Neural progenitor cell (in vitro differentiated cells): ENCODE measurements at regions not wholly inside any gene's neighbourhood (a gene's known extent, or its start where the extent isn't known, plus 50 kb on each side); places are given as distances from the start of the nearest gene placed in this dataset.

Source experiments
- DNase-seq: peaks from one replicate; pipeline ENCODE4 v3.0.0-alpha.2; 2016; ENCODE audit warnings: low spot score
- H2AFZ ChIP-seq: fragments of 200-600 bp; sonication (generic); replicated peaks from 2 replicates; pipeline ENCODE4 v1.6.1; 2016; ENCODE audit warnings: antibody characterized with exemption
- H3F3A ChIP-seq: fragments of 200-600 bp; sonication (generic); 2 replicates; pipeline ENCODE4 v1.6.1; 2016; ENCODE audit warnings: antibody characterized with exemption, low read depth
- H3K27ac ChIP-seq: fragments of 200-600 bp; sonication (generic); 2 replicates; pipeline ENCODE4 v1.5.1; 2016; ENCODE audit warnings: mild to moderate bottlenecking
- H3K27me3 ChIP-seq: fragments of 200-600 bp; sonication (generic); 2 replicates; pipeline ENCODE4 v1.6.1; 2016; ENCODE audit warnings: mild to moderate bottlenecking, moderate library complexity
- H3K36me3 ChIP-seq: fragments of 200-600 bp; sonication (generic); 2 replicates; pipeline ENCODE4 v1.5.1; 2016
- H3K4me1 ChIP-seq: fragments of 200-600 bp; sonication (generic); 2 replicates; pipeline ENCODE4 v1.6.1; 2016; ENCODE audit warnings: mixed run types
- H3K4me2 ChIP-seq: fragments of 200-600 bp; sonication (generic); 2 replicates; pipeline ENCODE4 v1.6.1; 2016
- H3K4me3 ChIP-seq: fragments of 200-600 bp; sonication (generic); 2 replicates; pipeline ENCODE4 v1.5.1; 2016
- H3K79me2 ChIP-seq: fragments of 200-600 bp; sonication (generic); 2 replicates; pipeline ENCODE4 v1.6.1; 2016; ENCODE audit warnings: low read depth
- H3K9ac ChIP-seq: fragments of 200-600 bp; sonication (generic); 2 replicates; pipeline ENCODE4 v1.6.1; 2016
- H3K9me3 ChIP-seq: fragments of 200-600 bp; sonication (generic); 2 replicates; pipeline ENCODE4 v1.5.1; 2016; ENCODE audit warnings: low read depth
- H4K20me1 ChIP-seq: fragments of 200-600 bp; sonication (generic); 2 replicates; pipeline ENCODE4 v1.6.1; 2016; ENCODE audit warnings: low read depth
- H3K27ac Mint-ChIP-seq: 3 replicates; pipeline ENCODE4 v1.8.0; 2021; ENCODE audit warnings: mixed read lengths
- H3K27me3 Mint-ChIP-seq: 2 replicates; pipeline ENCODE4 v1.8.0; 2022; ENCODE audit warnings: low read depth, mild to moderate bottlenecking, inconsistent platforms, moderate library complexity, mixed read lengths; ENCODE audit not compliant: insufficient read depth
- H3K36me3 Mint-ChIP-seq: 3 replicates; pipeline ENCODE4 v1.8.0; 2021; ENCODE audit warnings: mixed read lengths
- H3K4me1 Mint-ChIP-seq: 3 replicates; pipeline ENCODE4 v1.8.0; 2021; ENCODE audit warnings: mixed read lengths
- H3K4me3 Mint-ChIP-seq: 3 replicates; pipeline ENCODE4 v1.8.0; 2021; ENCODE audit warnings: mild to moderate bottlenecking, moderate library complexity, mixed read lengths
- H3K9me3 Mint-ChIP-seq: 3 replicates; pipeline ENCODE4 v1.8.0; 2020; ENCODE audit warnings: mixed read lengths
- CTCF ChIP-seq: fragments of 200-600 bp; sonication (generic); IDR thresholded peaks from 2 replicates; pipeline ENCODE4 v1.5.1; 2017; ENCODE audit warnings: antibody characterized with exemption, mild to moderate bottlenecking
- EZH2 ChIP-seq: fragments of 200-600 bp; sonication (generic); IDR thresholded peaks from 2 replicates; pipeline ENCODE4 v1.6.1; 2017; ENCODE audit warnings: antibody characterized with exemption, mild to moderate bottlenecking, moderate library complexity
- EZH2phosphoT487 ChIP-seq: fragments of 200-600 bp; sonication (generic); IDR thresholded peaks from 2 replicates; pipeline ENCODE4 v1.6.1; 2017; ENCODE audit warnings: antibody characterized with exemption

- no peaks in the 10 kb centered on the region for H3K4me1 Mint-ChIP-seq
- DNase-seq = no peak
- H3K9ac ChIP-seq = no peak overlapping the region
- H3K27ac ChIP-seq = no peak overlapping the region
- no peak overlapping the region for H3K4me2 ChIP-seq
- no peaks in the 10 kb centered on the region for H3K36me3 Mint-ChIP-seq
- H3K27me3 ChIP-seq = no peaks in the 10 kb centered on the region
- H3K27ac Mint-ChIP-seq = no peak overlapping the region
- H3K4me3 Mint-ChIP-seq = no peak overlapping the region
- no peak overlapping the region for H3K4me3 ChIP-seq
- no peak overlapping the region for H2AFZ ChIP-seq
- no peaks in the 10 kb centered on the region for H3K36me3 ChIP-seq
- H3F3A ChIP-seq = no peaks in the 10 kb centered on the region
- no peak for TF ChIP-seq EZH2phosphoT487
- H3K9me3 Mint-ChIP-seq = peaks cover 7% of the 10 kb centered on the region
- H3K4me1 ChIP-seq = no peaks in the 10 kb centered on the region
- no peaks in the 10 kb centered on the region for H3K79me2 ChIP-seq
- H3K27me3 Mint-ChIP-seq = no peaks in the 10 kb centered on the region
- no peaks in the 10 kb centered on the region for H4K20me1 ChIP-seq
- no peaks in the 10 kb centered on the region for H3K9me3 ChIP-seq
Observed at GRCh38 chr2:160557903-160558302, 64.3 kb upstream of the RBMS1 start.

- TF ChIP-seq EZH2phosphoT487 (no peak), CTCF (no peak), EZH2 (no peak)
Observed at GRCh38 chr2:160558531-160558930, 64.9 kb upstream of the RBMS1 start.

DNA sequence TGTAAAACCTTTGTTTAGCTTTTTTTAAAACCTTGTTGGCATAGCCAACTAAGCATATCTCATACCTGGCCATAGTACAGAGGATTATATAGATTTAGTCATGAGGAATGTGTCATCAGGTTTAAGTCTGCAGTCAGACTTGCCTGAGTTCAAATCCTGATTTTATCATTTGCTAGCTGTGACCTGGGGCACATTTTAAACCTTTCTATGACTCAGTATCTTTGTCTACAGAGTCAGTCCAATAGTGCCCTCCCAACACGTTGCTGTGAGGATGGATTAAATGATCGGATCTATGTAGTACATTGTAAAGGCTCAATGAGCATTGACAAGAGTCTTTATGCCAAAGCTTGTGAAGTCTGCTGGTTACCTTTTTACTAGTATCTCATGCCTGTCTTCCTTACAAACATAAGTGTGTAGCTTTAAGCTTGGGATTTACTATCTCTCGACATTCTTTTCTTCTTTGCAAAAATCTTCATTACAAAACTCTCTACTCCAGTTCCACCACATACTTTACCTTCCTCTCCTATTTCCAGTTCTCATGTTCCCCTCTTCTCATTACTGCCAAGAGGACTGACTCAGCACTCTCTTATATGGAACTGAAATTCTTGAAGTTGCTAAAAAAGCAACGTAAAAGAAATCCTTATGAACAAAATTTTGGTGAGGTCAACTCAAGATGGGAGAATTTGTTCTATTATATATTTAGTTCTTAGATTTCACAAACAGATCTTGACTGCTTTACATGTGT lies 68.1 kb upstream of the RBMS1 start:
- no peak overlapping the region for H3K4me3 Mint-ChIP-seq
- Histone ChIP-seq H3K9ac (no peak overlapping the region), H3K79me2 (no peaks in the 10 kb centered on the region), H3K9me3 (no peaks in the 10 kb centered on the region), H3F3A (no peaks in the 10 kb centered on the region), H3K4me3 (no peak overlapping the region), H3K36me3 (no peaks in the 10 kb centered on the region), H3K27me3 (no peaks in the 10 kb centered on the region), H4K20me1 (no peaks in the 10 kb centered on the region), H2AFZ (no peak overlapping the region), H3K27ac (no peak overlapping the region), H3K4me2 (no peak overlapping the region), H3K4me1 (no peaks in the 10 kb centered on the region)
- no peaks in the 10 kb centered on the region for H3K27me3 Mint-ChIP-seq
- no peaks in the 10 kb centered on the region for H3K36me3 Mint-ChIP-seq
- no peaks in the 10 kb centered on the region for H3K4me1 Mint-ChIP-seq
- H3K27ac Mint-ChIP-seq = no peak overlapping the region
- no peak for DNase-seq
- H3K9me3 Mint-ChIP-seq = peaks cover 4% of the 10 kb centered on the region
- no peak for TF ChIP-seq EZH2
- TF ChIP-seq CTCF = no peak
- TF ChIP-seq EZH2phosphoT487 = no peak

More at GRCh38 chr2:160558531-160558930, 64.9 kb upstream of the RBMS1 start:
- Histone ChIP-seq H3K27ac (no peak overlapping the region), H3K9ac (no peak overlapping the region), H3K4me2 (no peak overlapping the region), H2AFZ (no peak overlapping the region), H3K9me3 (no peaks in the 10 kb centered on the region), H3K4me3 (no peak overlapping the region), H3K27me3 (no peaks in the 10 kb centered on the region), H4K20me1 (no peaks in the 10 kb centered on the region), H3K4me1 (no peaks in the 10 kb centered on the region), H3K79me2 (no peaks in the 10 kb centered on the region), H3K36me3 (no peaks in the 10 kb centered on the region), H3F3A (no peaks in the 10 kb centered on the region)
- Mint-ChIP-seq H3K4me1 (no peaks in the 10 kb centered on the region), H3K27me3 (no peaks in the 10 kb centered on the region), H3K4me3 (no peak overlapping the region), H3K27ac (no peak overlapping the region), H3K36me3 (no peaks in the 10 kb centered on the region), H3K9me3 (peaks cover 7% of the 10 kb centered on the region)
- DNase-seq = no peak

- no peak overlapping the region for H3K27ac ChIP-seq
- Mint-ChIP-seq H3K4me1 (no peaks in the 10 kb centered on the region), H3K4me3 (no peak overlapping the region), H3K27me3 (no peaks in the 10 kb centered on the region), H3K9me3 (peaks cover under 1% of the 10 kb centered on the region), H3K36me3 (no peaks in the 10 kb centered on the region), H3K27ac (no peak overlapping the region)
- H3K27me3 ChIP-seq = no peaks in the 10 kb centered on the region
- no peak overlapping the region for H3K9ac ChIP-seq
- no peaks in the 10 kb centered on the region for H3K9me3 ChIP-seq
- no peaks in the 10 kb centered on the region for H4K20me1 ChIP-seq
- no peaks in the 10 kb centered on the region for H3K79me2 ChIP-seq
- DNase-seq = no peak
- H3F3A ChIP-seq = no peaks in the 10 kb centered on the region
- H3K4me1 ChIP-seq = no peaks in the 10 kb centered on the region
- H3K4me2 ChIP-seq = no peak overlapping the region
- no peak overlapping the region for H2AFZ ChIP-seq
- no peaks in the 10 kb centered on the region for H3K36me3 ChIP-seq
- no peak for TF ChIP-seq EZH2phosphoT487
- no peak for TF ChIP-seq CTCF
- no peak for TF ChIP-seq EZH2
- H3K4me3 ChIP-seq = no peak overlapping the region
Observed at GRCh38 chr2:160562730-160563129, 69.1 kb upstream of the RBMS1 start.
